Hepatocyte (in vitro differentiated cells): ENCODE measurements at regions not wholly inside any gene's neighbourhood (a gene's known extent, or its start where the extent isn't known, plus 50 kb on each side); places are given as distances from the start of the nearest gene placed in this dataset.

Experiments
- DNase-seq: peaks from one replicate; pipeline ENCODE4 v3.0.0-alpha.2; 2016; ENCODE audit warnings: low spot score
- H2AFZ ChIP-seq: fragments of 200-600 bp; sonication (generic); 2 replicates; pipeline ENCODE4 v1.6.0; 2016; ENCODE audit warnings: antibody characterized with exemption, mild to moderate bottlenecking
- H3K27ac ChIP-seq: fragments of 200-600 bp; sonication (generic); 2 replicates; pipeline ENCODE4 v1.5.1; 2016; ENCODE audit warnings: mild to moderate bottlenecking
- H3K27me3 ChIP-seq: fragments of 200-600 bp; sonication (generic); 2 replicates; pipeline ENCODE4 v1.6.1; 2016
- H3K36me3 ChIP-seq: fragments of 200-600 bp; sonication (generic); replicated peaks from 2 replicates; pipeline ENCODE4 v1.5.1; 2016; ENCODE audit warnings: low read depth; ENCODE audit not compliant: insufficient read depth
- H3K4me1 ChIP-seq: fragments of 200-600 bp; sonication (generic); 2 replicates; pipeline ENCODE4 v1.5.1; 2016; ENCODE audit warnings: mild to moderate bottlenecking, moderate library complexity; ENCODE audit not compliant: insufficient read depth
- H3K4me2 ChIP-seq: fragments of 200-600 bp; sonication (generic); 2 replicates; pipeline ENCODE4 v1.6.0; 2016
- H3K4me3 ChIP-seq: fragments of 200-600 bp; sonication (generic); 2 replicates; pipeline ENCODE4 v1.5.1; 2016; ENCODE audit warnings: mild to moderate bottlenecking
- H3K79me2 ChIP-seq: fragments of 200-600 bp; sonication (generic); 2 replicates; pipeline ENCODE4 v1.6.0; 2017; ENCODE audit warnings: mild to moderate bottlenecking
- H3K9me2 ChIP-seq: fragments of 200-600 bp; sonication (generic); replicated peaks from 2 replicates; pipeline ENCODE4 v1.6.0; 2017; ENCODE audit warnings: mild to moderate bottlenecking; ENCODE audit not compliant: insufficient read depth
- H3K9me3 ChIP-seq: fragments of 200-600 bp; sonication (generic); 2 replicates; pipeline ENCODE4 v1.5.1; 2016; ENCODE audit warnings: low read depth, mild to moderate bottlenecking
- H4K20me1 ChIP-seq: fragments of 200-600 bp; sonication (generic); 2 replicates; pipeline ENCODE4 v1.6.0; 2016; ENCODE audit warnings: mild to moderate bottlenecking; ENCODE audit not compliant: insufficient read depth, poor library complexity, severe bottlenecking
- CTCF ChIP-seq: fragments of 200-600 bp; sonication (generic); IDR thresholded peaks from 2 replicates; pipeline ENCODE4 v1.5.1; 2016; ENCODE audit warnings: antibody characterized with exemption, mild to moderate bottlenecking; ENCODE audit not compliant: poor library complexity
- EZH2 ChIP-seq: fragments of 200-600 bp; sonication (generic); IDR thresholded peaks from 2 replicates; pipeline ENCODE4 v1.6.1; 2016; ENCODE audit warnings: antibody characterized with exemption, mild to moderate bottlenecking, borderline replicate concordance
- EZH2phosphoT487 ChIP-seq: fragments of 200-600 bp; sonication (generic); IDR thresholded peaks from one replicate; pipeline ENCODE4 v1.6.1; 2018; ENCODE audit warnings: antibody characterized with exemption, mild to moderate bottlenecking, low read depth, moderate library complexity; ENCODE audit not compliant: unreplicated experiment, severe bottlenecking
- WGBS: methylation state at CpG from one replicate; pipeline ENCODE4 v1.1.6; 2016; ENCODE audit warnings: low lambda C conversion rate; ENCODE audit errors: missing lambda C conversion rate; 5-methylcytosine and 5-hydroxymethylcytosine counted together

- no peaks in the 10 kb centered on the region for H3K79me2 ChIP-seq
- H3K9me3 ChIP-seq: no peaks in the 10 kb centered on the region
- WGBS: 89% methylated on average over 4 of the region's 4 CpGs
- no peaks in the 10 kb centered on the region for H3K27me3 ChIP-seq
- no peaks in the 10 kb centered on the region for H3K36me3 ChIP-seq
- H3K4me2 ChIP-seq: no peak overlapping the region
- no peaks in the 10 kb centered on the region for H3K4me1 ChIP-seq
- no peak for DNase-seq
- H2AFZ ChIP-seq: no peak overlapping the region
- no peak overlapping the region for H3K27ac ChIP-seq
- H3K9me2 ChIP-seq: no peaks in the 10 kb centered on the region
- H3K4me3 ChIP-seq: no peak overlapping the region
- no peak for TF ChIP-seq EZH2phosphoT487
- TF ChIP-seq EZH2: no peak
- TF ChIP-seq CTCF: no peak
- H4K20me1 ChIP-seq: no peaks in the 10 kb centered on the region
Observed at GRCh38 chr11:101331411-101331810, 201.8 kb upstream of the PGR start.

- Histone ChIP-seq H4K20me1 (no peaks in the 10 kb centered on the region), H3K36me3 (no peaks in the 10 kb centered on the region), H3K9me3 (no peaks in the 10 kb centered on the region), H3K9me2 (no peaks in the 10 kb centered on the region), H2AFZ (no peak overlapping the region), H3K27ac (no peak overlapping the region), H3K4me3 (no peak overlapping the region), H3K79me2 (no peaks in the 10 kb centered on the region), H3K27me3 (no peaks in the 10 kb centered on the region), H3K4me2 (no peak overlapping the region), H3K4me1 (no peaks in the 10 kb centered on the region)
- WGBS: 61% methylated on average over 3 of the region's 3 CpGs
- TF ChIP-seq CTCF: no peak
- no peak for TF ChIP-seq EZH2phosphoT487
- TF ChIP-seq EZH2: no peak
- DNase-seq: no peak
Observed at GRCh38 chr11:101327908-101328307, 198.3 kb upstream of the PGR start.

- H3K4me3 ChIP-seq: no peak overlapping the region
- no peaks in the 10 kb centered on the region for H4K20me1 ChIP-seq
- H3K27me3 ChIP-seq: no peaks in the 10 kb centered on the region
- no peaks in the 10 kb centered on the region for H3K9me2 ChIP-seq
- H3K79me2 ChIP-seq: no peaks in the 10 kb centered on the region
- DNase-seq: no peak
- H3K27ac ChIP-seq: no peak overlapping the region
- no peak overlapping the region for H3K4me2 ChIP-seq
- TF ChIP-seq EZH2phosphoT487: no peak
- no peak for TF ChIP-seq CTCF
- TF ChIP-seq EZH2: no peak
- no peaks in the 10 kb centered on the region for H3K36me3 ChIP-seq
- no peak overlapping the region for H2AFZ ChIP-seq
- no peaks in the 10 kb centered on the region for H3K4me1 ChIP-seq
- H3K9me3 ChIP-seq: no peaks in the 10 kb centered on the region
Observed at GRCh38 chr11:101326141-101326540, 196.5 kb upstream of the PGR start.

- H3K27me3 ChIP-seq: no peaks in the 10 kb centered on the region
- no peaks in the 10 kb centered on the region for H4K20me1 ChIP-seq
- no peaks in the 10 kb centered on the region for H3K9me2 ChIP-seq
- H3K36me3 ChIP-seq: no peaks in the 10 kb centered on the region
- H3K9me3 ChIP-seq: no peaks in the 10 kb centered on the region
- no peaks in the 10 kb centered on the region for H3K4me1 ChIP-seq
- DNase-seq: no peak
- no peak overlapping the region for H3K27ac ChIP-seq
- no peak overlapping the region for H3K4me3 ChIP-seq
- H2AFZ ChIP-seq: no peak overlapping the region
- TF ChIP-seq CTCF (no peak), EZH2phosphoT487 (no peak), EZH2 (no peak)
- H3K79me2 ChIP-seq: no peaks in the 10 kb centered on the region
- WGBS: 50% methylated on average over 2 of the region's 2 CpGs
- no peak overlapping the region for H3K4me2 ChIP-seq
Observed at GRCh38 chr11:101323997-101324396, 194.4 kb upstream of the PGR start.
